ENCODE measurements at regions not wholly inside any gene's neighbourhood (a gene's known extent, or its start where the extent isn't known, plus 50 kb on each side); places are given as distances from the start of the nearest gene placed in this dataset.

GRCh38 chr1:195964516-195964915 lies 643.7 kb downstream of the KCNT2 start:
- DNase-seq (no peak), FAIRE-seq (no peak)
- Histone ChIP-seq H3K9me3 (ENCODE audit: control insufficient read depth in 2 of 3, insufficient read depth in 1 of 3, low read length in 3 of 3) (no peaks in the 10 kb centered on the region), H3K36me3 (ENCODE audit: control insufficient read depth in 2 of 3, insufficient read depth in 3 of 3, low read length in 3 of 3) (no peaks in the 10 kb centered on the region), H3K27me3 (ENCODE audit: control insufficient read depth, insufficient read depth, low read length) (no peaks in the 10 kb centered on the region), H3K27ac (ENCODE audit: low read depth in 2 of 2, low read length in 2 of 2) (no peak overlapping the region), H3K9ac (ENCODE audit: low read length in 3 of 3) (no peak overlapping the region), H3K4me1 (ENCODE audit: control insufficient read depth in 2 of 3, insufficient read depth in 2 of 3, low read depth in 1 of 3, low read length in 3 of 3) (no peaks in the 10 kb centered on the region), H3K4me3 (ENCODE audit: low read length in 3 of 3) (no peak overlapping the region)
- TF ChIP-seq, protein P1, sequence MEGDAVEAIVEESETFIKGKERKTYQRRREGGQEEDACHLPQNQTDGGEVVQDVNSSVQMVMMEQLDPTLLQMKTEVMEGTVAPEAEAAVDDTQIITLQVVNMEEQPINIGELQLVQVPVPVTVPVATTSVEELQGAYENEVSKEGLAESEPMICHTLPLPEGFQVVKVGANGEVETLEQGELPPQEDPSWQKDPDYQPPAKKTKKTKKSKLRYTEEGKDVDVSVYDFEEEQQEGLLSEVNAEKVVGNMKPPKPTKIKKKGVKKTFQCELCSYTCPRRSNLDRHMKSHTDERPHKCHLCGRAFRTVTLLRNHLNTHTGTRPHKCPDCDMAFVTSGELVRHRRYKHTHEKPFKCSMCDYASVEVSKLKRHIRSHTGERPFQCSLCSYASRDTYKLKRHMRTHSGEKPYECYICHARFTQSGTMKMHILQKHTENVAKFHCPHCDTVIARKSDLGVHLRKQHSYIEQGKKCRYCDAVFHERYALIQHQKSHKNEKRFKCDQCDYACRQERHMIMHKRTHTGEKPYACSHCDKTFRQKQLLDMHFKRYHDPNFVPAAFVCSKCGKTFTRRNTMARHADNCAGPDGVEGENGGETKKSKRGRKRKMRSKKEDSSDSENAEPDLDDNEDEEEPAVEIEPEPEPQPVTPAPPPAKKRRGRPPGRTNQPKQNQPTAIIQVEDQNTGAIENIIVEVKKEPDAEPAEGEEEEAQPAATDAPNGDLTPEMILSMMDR (IDR thresholded peaks at IDR 0.05; ENCODE audit: borderline replicate concordance, extremely low read depth, insufficient read depth) = no peak
- intact Hi-C loops (cut with DNase I) = no loop called here

- no peaks in the 10 kb centered on the region for H3K36me3 ChIP-seq (ENCODE audit: control insufficient read depth in 2 of 3, insufficient read depth in 3 of 3, low read length in 3 of 3)
- intact Hi-C loops (cut with DNase I) = no loop called here
- H3K27ac ChIP-seq (ENCODE audit: low read depth in 2 of 2, low read length in 2 of 2) = no peak overlapping the region
- H3K9me3 ChIP-seq (ENCODE audit: control insufficient read depth in 2 of 3, insufficient read depth in 1 of 3, low read length in 3 of 3) = no peaks in the 10 kb centered on the region
- FAIRE-seq (no peak), DNase-seq (no peak)
- no peaks in the 10 kb centered on the region for H3K4me1 ChIP-seq (ENCODE audit: control insufficient read depth in 2 of 3, insufficient read depth in 2 of 3, low read depth in 1 of 3, low read length in 3 of 3)
- TF ChIP-seq, protein P1 (IDR thresholded peaks at IDR 0.05; ENCODE audit: borderline replicate concordance, extremely low read depth, insufficient read depth) = no peak
- no peak overlapping the region for H3K9ac ChIP-seq (ENCODE audit: low read length in 3 of 3)
- H3K4me3 ChIP-seq (ENCODE audit: low read length in 3 of 3) = no peak overlapping the region
- no peaks in the 10 kb centered on the region for H3K27me3 ChIP-seq (ENCODE audit: control insufficient read depth, insufficient read depth, low read length)
Observed at GRCh38 chr1:195962051-195962450, 646.2 kb downstream of the KCNT2 start.

- Histone ChIP-seq H3K9me3 (ENCODE audit: control insufficient read depth in 2 of 3, insufficient read depth in 1 of 3, low read length in 3 of 3) (no peaks in the 10 kb centered on the region), H3K4me1 (ENCODE audit: control insufficient read depth in 2 of 3, insufficient read depth in 2 of 3, low read depth in 1 of 3, low read length in 3 of 3) (no peaks in the 10 kb centered on the region), H3K27ac (ENCODE audit: low read depth in 2 of 2, low read length in 2 of 2) (no peak overlapping the region), H3K9ac (ENCODE audit: low read length in 3 of 3) (no peak overlapping the region), H3K36me3 (ENCODE audit: control insufficient read depth in 2 of 3, insufficient read depth in 3 of 3, low read length in 3 of 3) (no peaks in the 10 kb centered on the region), H3K27me3 (ENCODE audit: control insufficient read depth, insufficient read depth, low read length) (no peaks in the 10 kb centered on the region), H3K4me3 (ENCODE audit: low read length in 3 of 3) (no peak overlapping the region)
- intact Hi-C loops (cut with DNase I) = no loop called here
- FAIRE-seq = no peak
- TF ChIP-seq, protein P1 (IDR thresholded peaks at IDR 0.05; ENCODE audit: borderline replicate concordance, extremely low read depth, insufficient read depth) = no peak
- no peak for DNase-seq
Observed at GRCh38 chr1:195960580-195960979, 647.7 kb downstream of the KCNT2 start.

DNA sequence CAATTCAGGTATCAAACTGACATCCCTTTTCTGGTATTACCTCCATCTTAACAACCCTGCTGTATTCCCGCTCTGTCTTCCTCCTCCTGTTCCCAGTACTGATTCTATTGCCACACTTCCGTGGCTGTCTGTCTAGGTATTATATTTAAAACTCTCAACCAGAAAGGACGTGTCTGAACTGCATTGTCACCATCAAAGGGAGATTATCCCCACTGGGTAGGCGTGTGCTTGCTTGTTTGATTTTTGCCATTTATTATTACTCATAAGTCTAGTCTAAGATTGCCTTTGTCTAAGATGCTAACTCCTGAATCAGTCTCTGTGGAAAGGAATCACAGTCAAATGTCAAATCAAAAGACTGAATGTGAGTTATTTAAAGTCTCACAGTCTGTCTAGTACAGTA lies 650.1 kb downstream of the KCNT2 start:
- no peak for FAIRE-seq
- Histone ChIP-seq H3K9me3 (ENCODE audit: control insufficient read depth in 2 of 3, insufficient read depth in 1 of 3, low read length in 3 of 3) (no peaks in the 10 kb centered on the region), H3K27ac (ENCODE audit: low read depth in 2 of 2, low read length in 2 of 2) (no peak overlapping the region), H3K9ac (ENCODE audit: low read length in 3 of 3) (no peak overlapping the region), H3K27me3 (ENCODE audit: control insufficient read depth, insufficient read depth, low read length) (no peaks in the 10 kb centered on the region), H3K4me1 (ENCODE audit: control insufficient read depth in 2 of 3, insufficient read depth in 2 of 3, low read depth in 1 of 3, low read length in 3 of 3) (no peaks in the 10 kb centered on the region), H3K36me3 (ENCODE audit: control insufficient read depth in 2 of 3, insufficient read depth in 3 of 3, low read length in 3 of 3) (no peaks in the 10 kb centered on the region), H3K4me3 (ENCODE audit: low read length in 3 of 3) (no peak overlapping the region)
- intact Hi-C loops (cut with DNase I) = no loop called here
- TF ChIP-seq, protein P1 (IDR thresholded peaks at IDR 0.05; ENCODE audit: borderline replicate concordance, extremely low read depth, insufficient read depth) = no peak
- DNase-seq = no peak

Data from kidney (tissue), 13 donors.